Parathyroid adenoma (tissue), 2 donors: ENCODE measurements at regions not wholly inside any gene's neighbourhood (a gene's known extent, or its start where the extent isn't known, plus 50 kb on each side); places are given as distances from the start of the nearest gene placed in this dataset.
"Not testable (repeated sequence)": the region's sequence is repeated elsewhere in the genome, so short reads cannot be mapped to it uniquely, and the experiment has no call there.

Experiments
- H2AFZ ChIP-seq: fragments of 300-600 bp; sonication (generic); one replicate; pipeline ENCODE4 v1.7.0; 2017; ENCODE audit warnings: antibody characterized with exemption, mild to moderate bottlenecking
- H3K27ac ChIP-seq: fragments of 300-600 bp; sonication (generic); one replicate; pipeline ENCODE4 v1.7.0; 2017
- H3K27me3 ChIP-seq: fragments of 300-600 bp; sonication (generic); one replicate; pipeline ENCODE4 v1.7.0; 2017; ENCODE audit warnings: low read length; ENCODE audit not compliant: control insufficient read depth, insufficient read depth
- H3K36me3 ChIP-seq: fragments of 300-600 bp; sonication (generic); one replicate; pipeline ENCODE4 v1.7.0; 2017; ENCODE audit warnings: low read length; ENCODE audit not compliant: control insufficient read depth, insufficient read depth
- H3K4me1 ChIP-seq: fragments of 300-600 bp; sonication (generic); one replicate; pipeline ENCODE4 v1.7.0; 2017; ENCODE audit warnings: control low read depth
- H3K4me2 ChIP-seq: fragments of 300-600 bp; sonication (generic); one replicate; pipeline ENCODE4 v1.7.0; 2017; ENCODE audit warnings: low read length
- H3K4me3 ChIP-seq: fragments of 300-600 bp; sonication (generic); one replicate; pipeline ENCODE4 v1.7.0; 2017; ENCODE audit warnings: low read depth, low read length
- H3K79me2 ChIP-seq: fragments of 300-600 bp; sonication (generic); one replicate; pipeline ENCODE4 v1.7.0; 2017; ENCODE audit warnings: control low read depth
- H3K9ac ChIP-seq: fragments of 300-600 bp; sonication (generic); one replicate; pipeline ENCODE4 v1.7.0; 2017; ENCODE audit warnings: mild to moderate bottlenecking
- H3K9me3 ChIP-seq: fragments of 300-600 bp; sonication (generic); one replicate; pipeline ENCODE4 v1.7.0; 2017; ENCODE audit warnings: low read length; ENCODE audit not compliant: control insufficient read depth
- CTCF ChIP-seq: fragments of 300-600 bp; sonication (generic); IDR thresholded peaks from one replicate; pipeline ENCODE4 v1.7.0; 2017; ENCODE audit warnings: antibody characterized with exemption, mild to moderate bottlenecking
- donor health status: primary hyperparathyroidism.

GRCh38 chr5:143521846-143522400 lies 118.4 kb upstream of the NR3C1 start:
- H2AFZ ChIP-seq = no peak overlapping the region
- no peaks in the 10 kb centered on the region for H3K27me3 ChIP-seq
- no peak overlapping the region for H3K4me3 ChIP-seq
- no peak overlapping the region for H3K27ac ChIP-seq
- no peaks in the 10 kb centered on the region for H3K9me3 ChIP-seq
- TF ChIP-seq CTCF = no peak
- H3K4me2 ChIP-seq = no peak overlapping the region
- no peaks in the 10 kb centered on the region for H3K4me1 ChIP-seq
- H3K79me2 ChIP-seq = no peaks in the 10 kb centered on the region
- no peak overlapping the region for H3K9ac ChIP-seq
- no peaks in the 10 kb centered on the region for H3K36me3 ChIP-seq

GRCh38 chr5:143521141-143521540 lies 117.7 kb upstream of the NR3C1 start:
- no peaks in the 10 kb centered on the region for H3K27me3 ChIP-seq
- H3K27ac ChIP-seq = no peak overlapping the region

GRCh38 chr5:143519215-143519614 lies 115.7 kb upstream of the NR3C1 start:
- H3K9me3 ChIP-seq, H3K27ac ChIP-seq, H3K79me2 ChIP-seq, H3K9ac ChIP-seq, H3K4me1 ChIP-seq, H3K27me3 ChIP-seq, H3K36me3 ChIP-seq, H2AFZ ChIP-seq, H3K4me3 ChIP-seq, H3K4me2 ChIP-seq: not testable (repeated sequence)

More at GRCh38 chr5:143521141-143521540, 117.7 kb upstream of the NR3C1 start:
- Histone ChIP-seq H3K4me2 (no peak overlapping the region), H3K9me3 (no peaks in the 10 kb centered on the region), H3K79me2 (no peaks in the 10 kb centered on the region), H2AFZ (no peak overlapping the region), H3K9ac (no peak overlapping the region), H3K4me1 (no peaks in the 10 kb centered on the region), H3K4me3 (no peak overlapping the region), H3K36me3 (no peaks in the 10 kb centered on the region)
- TF ChIP-seq CTCF = no peak

GRCh38 chr5:143517824-143518223 lies 114.3 kb upstream of the NR3C1 start:
- not testable (repeated sequence) for H3K9ac ChIP-seq, H3K79me2 ChIP-seq, H3K4me2 ChIP-seq, H2AFZ ChIP-seq, H3K4me1 ChIP-seq, H3K27ac ChIP-seq, H3K36me3 ChIP-seq, H3K27me3 ChIP-seq, H3K9me3 ChIP-seq, H3K4me3 ChIP-seq

- Histone ChIP-seq H3K4me1 (no peaks in the 10 kb centered on the region), H3K36me3 (no peaks in the 10 kb centered on the region), H3K9ac (no peak overlapping the region), H3K79me2 (no peaks in the 10 kb centered on the region), H3K4me2 (no peak overlapping the region), H3K27me3 (no peaks in the 10 kb centered on the region), H3K4me3 (no peak overlapping the region), H3K27ac (no peak overlapping the region), H2AFZ (no peak overlapping the region), H3K9me3 (no peaks in the 10 kb centered on the region)
- TF ChIP-seq CTCF = no peak
Observed at GRCh38 chr5:143516249-143516648, 112.8 kb upstream of the NR3C1 start.

- Histone ChIP-seq H3K27ac (no peak overlapping the region), H3K36me3 (no peaks in the 10 kb centered on the region), H3K4me1 (no peaks in the 10 kb centered on the region), H3K9me3 (no peaks in the 10 kb centered on the region), H3K79me2 (no peaks in the 10 kb centered on the region), H3K9ac (no peak overlapping the region), H3K27me3 (no peaks in the 10 kb centered on the region), H2AFZ (no peak overlapping the region), H3K4me2 (no peak overlapping the region), H3K4me3 (no peak overlapping the region)
- no peak for TF ChIP-seq CTCF
Observed at GRCh38 chr5:143515829-143516228, 112.3 kb upstream of the NR3C1 start.
